T-helper 17 cell (primary cell): ENCODE measurements at regions not wholly inside any gene's neighbourhood (a gene's known extent, or its start where the extent isn't known, plus 50 kb on each side); places are given as distances from the start of the nearest gene placed in this dataset.

Source experiments
- ATAC-seq: fragments of 150-1000 bp; cut with Tn5 transposase; 2 replicates; pipeline ENCODE4 v1.10.0; 2021; ENCODE audit warnings: mild to moderate bottlenecking, moderate library complexity
- DNase-seq, 3 donors: peaks; one replicate each; pipeline versions ENCODE4 v3.0.0 to v3.0.0-alpha.2; 2020 to 2021
- H3K9me3 ChIP-seq: one replicate; pipeline ENCODE4 v1.7.0; 2013; ENCODE audit warnings: low read length, mild to moderate bottlenecking; ENCODE audit not compliant: control insufficient read depth, poor library complexity, severe bottlenecking
- H3K27ac Mint-ChIP-seq: one replicate; pipeline ENCODE4 v1.8.0; 2022; ENCODE audit warnings: mild to moderate bottlenecking, moderate library complexity, mixed read lengths
- H3K27me3 Mint-ChIP-seq: one replicate; pipeline ENCODE4 v1.8.0; 2022; ENCODE audit warnings: mixed read lengths
- H3K36me3 Mint-ChIP-seq: one replicate; pipeline ENCODE4 v1.8.0; 2022; ENCODE audit warnings: low read depth, mixed read lengths
- H3K4me1 Mint-ChIP-seq: one replicate; pipeline ENCODE4 v1.8.0; 2022; ENCODE audit warnings: mild to moderate bottlenecking, mixed read lengths
- H3K4me3 Mint-ChIP-seq: one replicate; pipeline ENCODE4 v1.8.0; 2022; ENCODE audit warnings: mild to moderate bottlenecking, moderate library complexity, mixed read lengths

DNA sequence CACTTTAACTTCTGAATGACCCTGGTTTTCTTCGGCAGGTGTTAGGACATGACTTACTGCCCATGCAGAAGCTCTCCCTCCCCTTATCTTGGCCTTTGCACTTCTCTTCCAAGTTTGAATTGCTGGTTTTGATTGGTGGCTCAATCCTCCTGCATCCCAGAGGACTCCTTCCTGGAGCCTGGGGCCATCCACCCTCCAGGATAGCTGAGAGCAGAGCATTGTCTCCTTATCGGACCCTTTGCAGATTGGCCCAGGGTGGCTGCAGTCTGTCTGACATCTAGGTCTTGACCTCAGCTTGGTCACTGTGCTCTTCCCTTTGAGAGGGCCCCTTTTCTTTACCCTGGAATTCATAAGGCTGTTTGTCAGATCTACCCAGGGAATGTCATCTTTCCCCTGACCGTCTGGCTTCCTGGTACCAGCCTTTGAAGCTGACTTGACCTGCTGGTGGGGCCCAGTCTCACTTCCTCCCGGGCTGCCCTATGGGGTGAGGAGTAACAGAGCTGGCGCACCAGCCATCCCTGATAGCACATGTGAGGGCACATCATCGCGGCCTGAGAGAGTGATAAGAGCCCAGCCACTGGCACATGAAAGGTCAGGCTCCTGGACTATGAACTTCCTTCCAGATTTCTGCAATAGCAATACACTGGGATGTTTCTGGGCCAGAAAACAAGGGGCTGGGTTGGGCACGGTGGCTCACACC is 172.9 kb upstream of the UBL3 start:
- no peak for DNase-seq
- H3K9me3 ChIP-seq: no peaks in the 10 kb centered on the region
- Mint-ChIP-seq H3K4me1 (peaks cover 6% of the 10 kb centered on the region), H3K4me3 (no peak overlapping the region), H3K27me3 (peaks cover 9% of the 10 kb centered on the region), H3K36me3 (peaks cover 3% of the 10 kb centered on the region), H3K27ac (no peak overlapping the region)
- ATAC-seq: no peak

DNA sequence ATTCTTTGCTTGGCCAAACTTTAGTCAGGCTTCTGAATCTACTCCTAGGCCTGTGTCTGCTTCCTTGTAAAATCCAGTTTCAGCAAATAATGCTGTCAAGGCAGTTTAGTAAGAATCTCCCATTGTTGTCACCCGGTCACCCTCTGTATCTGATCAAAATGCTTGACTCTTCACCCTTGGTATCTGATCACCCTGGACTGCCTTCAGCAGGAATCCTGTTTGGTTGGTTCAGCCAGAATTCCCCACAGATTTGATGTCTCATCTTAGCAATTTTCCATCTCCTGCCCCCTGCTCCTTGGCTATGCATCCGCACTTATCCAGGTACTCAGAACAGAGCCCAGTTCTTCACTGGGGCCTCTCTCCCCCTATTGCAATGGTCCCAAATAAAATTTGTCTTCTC is 172.4 kb upstream of the UBL3 start:
- peaks cover 6% of the 10 kb centered on the region for H3K4me1 Mint-ChIP-seq
- H3K36me3 Mint-ChIP-seq: peaks cover 3% of the 10 kb centered on the region
- H3K27ac Mint-ChIP-seq: no peak overlapping the region
- peaks cover 11% of the 10 kb centered on the region for H3K27me3 Mint-ChIP-seq
- DNase-seq: no peak
- no peaks in the 10 kb centered on the region for H3K9me3 ChIP-seq
- no peak overlapping the region for H3K4me3 Mint-ChIP-seq
- ATAC-seq: no peak

DNA sequence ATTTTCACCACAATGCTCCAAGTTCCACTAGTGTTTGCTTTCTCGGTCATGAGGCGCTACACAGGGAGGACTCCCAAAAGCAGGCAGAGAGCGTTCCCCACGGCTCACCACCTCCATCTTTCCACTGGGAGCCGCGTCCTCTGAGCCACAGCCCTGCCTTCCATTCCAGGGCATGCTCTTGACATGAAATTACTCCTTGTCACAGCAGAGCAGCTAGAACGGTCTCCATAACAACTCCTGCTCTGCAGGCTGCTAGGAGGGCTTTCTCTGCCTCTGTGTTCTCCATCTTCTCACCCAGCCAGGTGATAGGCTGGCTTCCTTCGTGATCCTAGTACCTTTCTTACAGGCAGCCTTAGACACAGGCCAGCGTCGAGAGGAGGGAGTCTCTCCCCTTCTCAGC is 171.8 kb upstream of the UBL3 start:
- ATAC-seq: no peak
- Mint-ChIP-seq H3K4me3 (no peak overlapping the region), H3K36me3 (peaks cover 3% of the 10 kb centered on the region), H3K27me3 (peaks cover 17% of the 10 kb centered on the region), H3K27ac (no peak overlapping the region), H3K4me1 (peaks cover 6% of the 10 kb centered on the region)
- H3K9me3 ChIP-seq: no peaks in the 10 kb centered on the region
- DNase-seq: no peak

GRCh38 chr13:30021611-30022010 is 171.2 kb upstream of the UBL3 start:
- DNase-seq (no peak), ATAC-seq (no peak)
- no peaks in the 10 kb centered on the region for H3K9me3 ChIP-seq
- no peak overlapping the region for H3K4me3 Mint-ChIP-seq
- H3K27ac Mint-ChIP-seq: no peak overlapping the region
- H3K27me3 Mint-ChIP-seq: peaks cover 18% of the 10 kb centered on the region
- H3K36me3 Mint-ChIP-seq: peaks cover 3% of the 10 kb centered on the region
- peaks cover 8% of the 10 kb centered on the region for H3K4me1 Mint-ChIP-seq

- no peak for DNase-seq
- Mint-ChIP-seq H3K27ac (no peak overlapping the region), H3K27me3 (peaks cover 26% of the 10 kb centered on the region), H3K4me1 (peaks cover 8% of the 10 kb centered on the region), H3K36me3 (peaks cover 3% of the 10 kb centered on the region), H3K4me3 (no peak overlapping the region)
- no peak for ATAC-seq
- H3K9me3 ChIP-seq: no peaks in the 10 kb centered on the region
Measured at GRCh38 chr13:30020726-30021312, 170.4 kb upstream of the UBL3 start.

GRCh38 chr13:30019648-30020626 is 169.5 kb upstream of the UBL3 start:
- ATAC-seq (no peak), DNase-seq (no peak)
- no peaks in the 10 kb centered on the region for H3K9me3 ChIP-seq
- H3K27me3 Mint-ChIP-seq: peaks cover 30% of the 10 kb centered on the region
- H3K4me3 Mint-ChIP-seq: no peak overlapping the region
- H3K4me1 Mint-ChIP-seq: peaks cover 8% of the 10 kb centered on the region
- H3K27ac Mint-ChIP-seq: no peak overlapping the region
- peaks cover 3% of the 10 kb centered on the region for H3K36me3 Mint-ChIP-seq

GRCh38 chr13:30017880-30018279 is 167.5 kb upstream of the UBL3 start:
- H3K9me3 ChIP-seq: no peaks in the 10 kb centered on the region
- peaks cover 46% of the 10 kb centered on the region for H3K27me3 Mint-ChIP-seq
- ATAC-seq (no peak), DNase-seq (no peak)
- no peak overlapping the region for H3K27ac Mint-ChIP-seq
- H3K4me1 Mint-ChIP-seq: peaks cover 11% of the 10 kb centered on the region
- no peak overlapping the region for H3K4me3 Mint-ChIP-seq
- peaks cover 3% of the 10 kb centered on the region for H3K36me3 Mint-ChIP-seq

DNA sequence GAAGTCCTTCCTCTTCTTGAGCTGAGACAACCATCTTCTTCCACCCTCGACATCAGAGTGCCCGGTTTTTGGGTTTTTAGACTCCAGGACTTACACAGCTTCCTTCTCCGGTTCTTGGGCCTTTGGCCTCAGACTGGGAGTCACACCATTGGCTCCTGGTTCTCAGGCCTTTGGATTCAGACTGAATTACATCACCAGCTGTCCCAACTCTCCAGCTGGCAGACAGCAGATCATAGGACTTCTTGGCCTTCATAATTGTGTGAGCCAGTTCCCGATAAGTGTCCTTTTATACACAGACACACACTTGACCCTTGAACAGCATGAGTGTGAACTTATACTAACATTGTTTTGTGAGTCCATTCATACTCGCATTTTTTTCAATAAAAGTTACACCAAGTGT is 166.0 kb upstream of the UBL3 start:
- Mint-ChIP-seq H3K4me1 (peaks cover 11% of the 10 kb centered on the region), H3K27me3 (peaks cover 46% of the 10 kb centered on the region), H3K36me3 (peaks cover 3% of the 10 kb centered on the region), H3K4me3 (no peak overlapping the region), H3K27ac (no peak overlapping the region)
- H3K9me3 ChIP-seq: no peaks in the 10 kb centered on the region
- no peak for DNase-seq
- no peak for ATAC-seq

DNA sequence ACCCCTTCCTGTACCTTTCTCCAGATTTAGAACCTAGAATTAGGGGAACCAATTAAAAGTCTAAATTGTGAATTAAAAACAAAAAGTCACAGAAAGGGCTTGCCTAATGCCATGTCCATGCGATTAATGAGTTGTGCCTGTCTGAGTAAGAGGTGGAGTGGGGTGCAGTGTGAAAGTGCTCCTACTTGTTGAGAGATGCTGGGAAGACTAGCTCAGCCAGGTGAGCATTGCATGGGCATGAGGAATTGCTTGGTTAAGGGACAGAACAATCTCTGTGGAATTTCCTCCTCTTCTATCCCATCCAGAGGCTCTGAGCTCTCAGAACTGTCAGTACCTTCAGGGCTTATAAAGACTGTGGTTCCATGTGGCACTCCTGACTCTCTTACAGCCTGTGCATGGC is 159.0 kb upstream of the UBL3 start:
- H3K4me1 Mint-ChIP-seq: peaks cover 17% of the 10 kb centered on the region
- ATAC-seq (no peak), DNase-seq (no peak)
- H3K9me3 ChIP-seq: no peaks in the 10 kb centered on the region
- no peak overlapping the region for H3K4me3 Mint-ChIP-seq
- peaks cover 2% of the 10 kb centered on the region for H3K36me3 Mint-ChIP-seq
- H3K27ac Mint-ChIP-seq: no peak overlapping the region
- peaks cover 36% of the 10 kb centered on the region for H3K27me3 Mint-ChIP-seq

DNA sequence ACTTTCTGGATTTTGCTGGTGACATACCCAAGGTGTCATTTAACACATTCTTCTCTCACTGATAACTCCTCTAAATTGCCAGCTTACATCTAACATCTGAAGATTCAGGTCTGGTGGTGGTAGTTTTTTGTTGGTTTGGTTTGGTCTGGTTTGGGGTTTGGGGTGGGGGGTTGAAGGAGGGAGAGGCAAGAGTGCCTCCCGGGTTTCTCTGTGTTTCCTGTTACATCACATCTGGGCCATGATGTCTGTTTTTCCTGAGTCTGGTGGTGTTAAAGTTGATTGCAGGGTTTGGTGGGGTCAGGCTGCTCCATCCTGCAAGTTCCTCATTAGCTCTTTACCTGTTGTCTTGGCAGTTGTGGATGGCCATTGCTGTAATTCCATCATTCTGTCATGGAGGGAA is 155.8 kb upstream of the UBL3 start:
- H3K4me3 Mint-ChIP-seq: no peak overlapping the region

GRCh38 chr13:30004204-30004603 is 153.8 kb upstream of the UBL3 start:
- Mint-ChIP-seq H3K27ac (no peak overlapping the region), H3K4me3 (no peak overlapping the region), H3K36me3 (no peaks in the 10 kb centered on the region), H3K27me3 (peaks cover 37% of the 10 kb centered on the region), H3K4me1 (peaks cover 14% of the 10 kb centered on the region)
- no peaks in the 10 kb centered on the region for H3K9me3 ChIP-seq
- no peak for DNase-seq
- no peak for ATAC-seq

More for the DNA sequence above, 155.8 kb upstream of the UBL3 start:
- ATAC-seq: no peak
- H3K27ac Mint-ChIP-seq: peak overlapping the region; percentile 44
- peaks cover 14% of the 10 kb centered on the region for H3K4me1 Mint-ChIP-seq
- peaks cover 1% of the 10 kb centered on the region for H3K36me3 Mint-ChIP-seq
- peaks cover 40% of the 10 kb centered on the region for H3K27me3 Mint-ChIP-seq
- H3K9me3 ChIP-seq: no peaks in the 10 kb centered on the region
- DNase-seq: no peak

- no peak for ATAC-seq
Measured at GRCh38 chr13:30002577-30002976, 152.2 kb upstream of the UBL3 start.

DNA sequence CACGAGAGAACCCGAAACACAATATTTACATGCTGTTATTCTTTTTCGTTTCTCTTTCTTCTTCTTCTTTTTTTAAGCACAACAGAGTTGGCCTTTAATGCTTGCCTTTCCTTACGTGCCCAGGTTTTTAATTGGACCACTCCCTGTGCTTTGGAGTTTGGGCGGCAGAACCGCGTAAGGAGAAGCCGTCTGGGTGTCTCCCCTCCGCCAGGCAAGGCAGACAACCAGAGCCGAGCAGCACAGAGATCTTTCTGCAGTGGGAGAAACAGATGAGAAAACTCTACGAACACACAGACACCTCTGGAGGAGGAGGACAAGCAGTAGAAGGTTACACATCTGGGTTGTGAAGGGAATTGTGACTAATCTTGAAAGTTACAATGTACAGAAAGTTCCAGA is 150.0 kb upstream of the UBL3 start:
- peaks cover 3% of the 10 kb centered on the region for H3K4me1 Mint-ChIP-seq
- no peak overlapping the region for H3K4me3 Mint-ChIP-seq
- H3K27ac Mint-ChIP-seq: no peak overlapping the region
- ATAC-seq (no peak), DNase-seq (no peak)
- no peaks in the 10 kb centered on the region for H3K36me3 Mint-ChIP-seq
- H3K27me3 Mint-ChIP-seq: peaks cover 30% of the 10 kb centered on the region
- no peaks in the 10 kb centered on the region for H3K9me3 ChIP-seq

More at GRCh38 chr13:30002577-30002976, 152.2 kb upstream of the UBL3 start:
- H3K9me3 ChIP-seq: no peaks in the 10 kb centered on the region
- Mint-ChIP-seq H3K27me3 (peaks cover 32% of the 10 kb centered on the region), H3K27ac (no peak overlapping the region), H3K4me1 (peaks cover 14% of the 10 kb centered on the region), H3K4me3 (no peak overlapping the region), H3K36me3 (no peaks in the 10 kb centered on the region)
- DNase-seq: no peak
